Dermis blood vessel endothelial cell (primary cell): ENCODE measurements at regions not wholly inside any gene's neighbourhood (a gene's known extent, or its start where the extent isn't known, plus 50 kb on each side); places are given as distances from the start of the nearest gene placed in this dataset.

ENCODE experiments used
- DNase-seq: peaks from one replicate; pipeline ENCODE4 v3.0.0; 2010

DNA sequence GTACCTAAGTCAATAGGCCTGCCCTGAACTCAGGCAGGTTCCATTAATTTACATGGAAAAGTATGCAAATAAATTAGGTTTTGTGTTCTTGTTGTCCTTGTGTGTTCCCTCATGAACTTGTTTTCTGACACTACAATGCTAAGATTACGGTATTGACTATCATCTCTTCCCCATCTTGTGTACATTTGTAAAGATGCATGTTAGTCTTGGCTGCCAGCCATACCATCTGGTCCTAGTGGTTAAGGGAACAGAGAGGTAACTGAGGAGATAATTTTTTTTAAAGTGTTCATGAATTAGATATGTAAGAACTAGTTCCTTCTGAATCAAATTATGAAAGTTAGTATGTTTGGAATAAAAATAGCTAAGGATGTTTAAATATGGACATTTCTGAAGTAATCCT is 167.6 kb upstream of the ADAMTS5 start:
- DNase-seq = no peak

- DNase-seq = no peak
Measured at GRCh38 chr21:27132266-27132665, 165.4 kb upstream of the ADAMTS5 start.

- no peak for DNase-seq
Measured at GRCh38 chr21:27130154-27130553, 163.3 kb upstream of the ADAMTS5 start.

DNA sequence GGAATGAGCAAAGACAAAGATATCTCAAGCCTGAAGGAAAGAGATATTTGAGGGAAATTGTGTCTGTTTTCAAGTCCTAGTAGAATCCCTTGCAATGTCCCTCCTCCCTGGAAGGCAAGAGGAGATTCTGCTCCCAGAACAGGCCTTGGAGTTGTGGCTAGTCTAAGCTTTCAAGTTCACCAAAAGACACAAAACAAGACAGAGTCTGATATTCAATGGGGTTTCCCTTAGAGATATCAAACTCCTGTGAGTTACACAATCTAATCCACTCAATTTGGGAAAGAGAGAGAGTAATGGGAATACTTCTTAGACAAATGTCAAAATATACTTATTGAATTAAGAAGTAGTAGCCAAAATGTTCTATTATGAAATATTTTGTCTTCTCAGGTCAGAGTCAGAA is 162.8 kb upstream of the ADAMTS5 start:
- DNase-seq = no peak

- DNase-seq = no peak
Measured at GRCh38 chr21:27129215-27129614, 162.3 kb upstream of the ADAMTS5 start.

- DNase-seq = no peak
Measured at GRCh38 chr21:27126140-27126539, 159.3 kb upstream of the ADAMTS5 start.

GRCh38 chr21:27122686-27123085 is 155.8 kb upstream of the ADAMTS5 start:
- DNase-seq = no peak

DNA sequence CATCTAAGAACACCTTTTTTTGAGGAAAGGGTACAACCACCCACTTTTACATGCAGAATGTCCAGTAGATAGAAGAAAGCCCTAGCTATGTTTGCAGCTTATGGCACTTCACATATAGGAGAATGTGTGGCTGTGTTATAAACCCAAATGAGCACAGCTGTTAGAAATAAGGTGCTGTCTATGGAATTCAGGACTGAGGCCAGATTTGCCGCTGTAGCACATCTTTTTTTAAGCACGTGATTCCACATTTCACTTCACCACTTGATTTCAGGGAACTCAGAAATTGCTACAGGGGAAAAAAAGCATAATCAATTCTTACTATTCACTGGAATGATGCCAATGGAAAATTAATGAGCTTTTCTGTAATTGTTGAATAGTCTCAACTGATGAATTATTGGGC is 147.2 kb upstream of the ADAMTS5 start:
- DNase-seq = no peak

DNA sequence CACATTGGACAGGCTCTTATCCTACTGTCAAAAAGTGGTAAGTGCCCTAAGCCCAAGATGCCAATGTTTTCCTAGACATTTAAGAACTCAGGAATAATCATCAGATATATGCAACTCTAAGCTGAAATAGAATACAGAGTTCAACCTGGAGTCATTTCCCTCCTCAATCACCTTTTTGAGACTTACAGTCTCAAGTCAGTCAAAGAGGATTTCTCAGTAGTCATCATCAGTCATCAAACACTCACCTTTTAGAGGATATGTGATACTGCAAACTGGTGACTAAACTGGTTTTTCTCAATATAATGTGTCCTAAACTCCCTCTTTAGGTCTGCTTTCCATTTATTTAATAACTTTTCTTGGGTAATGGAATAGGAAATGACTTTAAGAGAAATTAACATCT is 145.3 kb upstream of the ADAMTS5 start:
- no peak for DNase-seq

GRCh38 chr21:27110956-27111355 is 144.1 kb upstream of the ADAMTS5 start:
- DNase-seq = no peak

DNA sequence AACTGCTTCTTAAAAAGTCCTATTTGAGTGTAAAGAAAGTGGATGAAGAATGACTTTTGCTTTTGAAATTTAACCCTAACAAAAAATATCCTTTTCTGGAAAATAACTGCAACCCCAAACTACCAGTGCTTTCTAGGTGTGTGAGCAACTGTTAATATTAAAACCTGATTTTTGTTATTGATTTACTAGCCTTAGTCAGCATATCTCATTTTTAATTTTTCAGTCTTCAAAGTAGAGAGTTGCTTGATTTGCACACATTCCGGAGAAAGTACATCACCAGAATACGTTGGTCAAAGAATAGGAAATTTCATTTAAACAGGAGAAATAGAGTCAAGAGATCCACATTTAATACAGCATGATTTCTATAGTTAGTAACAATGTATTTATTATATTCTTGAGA is 141.8 kb upstream of the ADAMTS5 start:
- DNase-seq = no peak

DNA sequence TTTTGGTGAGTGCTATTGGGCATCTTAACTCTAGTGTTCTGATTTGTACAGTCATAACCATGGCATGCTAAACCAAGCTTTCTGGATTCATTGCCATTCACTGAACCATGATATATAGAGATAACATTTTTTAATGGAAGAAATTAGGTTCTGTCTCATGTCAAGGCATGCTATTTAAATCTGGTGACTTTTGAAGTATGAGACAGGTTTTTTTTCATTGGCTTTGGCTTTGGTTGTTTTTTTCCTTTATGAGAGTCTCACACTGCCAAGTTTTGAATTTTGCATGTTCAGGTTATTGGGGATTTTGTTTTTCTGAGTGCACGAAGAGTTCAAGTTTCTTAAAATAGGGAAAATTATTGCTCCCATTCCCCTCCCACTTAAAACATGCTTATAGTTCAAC is 141.3 kb upstream of the ADAMTS5 start:
- DNase-seq = no peak

DNA sequence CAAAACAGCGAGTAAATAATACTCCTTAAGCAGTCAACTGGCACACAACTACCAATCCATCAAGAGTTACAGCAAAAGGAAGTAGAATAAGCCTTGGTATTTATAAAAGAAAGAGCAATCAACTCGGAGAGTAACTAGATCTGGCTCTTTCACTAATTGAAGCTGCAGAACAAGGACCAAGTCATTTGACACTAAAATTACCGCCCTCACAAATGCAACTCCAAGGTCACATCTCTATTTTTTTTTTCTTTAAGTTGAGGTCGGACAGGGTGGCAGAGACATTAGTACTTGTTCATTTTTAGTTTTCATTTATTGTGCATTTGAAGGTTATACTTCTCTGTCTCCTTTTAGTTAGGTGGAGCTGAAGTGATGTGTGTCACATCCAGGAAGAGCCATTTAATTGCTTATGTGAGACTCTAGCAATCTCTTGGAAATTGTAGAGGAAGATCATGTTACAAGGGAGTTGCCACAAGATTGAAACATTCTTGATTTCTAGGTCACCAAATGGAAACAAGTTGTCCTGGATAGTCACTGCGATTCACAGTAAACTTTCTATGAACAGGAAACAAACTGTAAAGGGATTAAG is 138.1 kb upstream of the ADAMTS5 start:
- no peak for DNase-seq

GRCh38 chr21:27103768-27104167 is 136.9 kb upstream of the ADAMTS5 start:
- no peak for DNase-seq

DNA sequence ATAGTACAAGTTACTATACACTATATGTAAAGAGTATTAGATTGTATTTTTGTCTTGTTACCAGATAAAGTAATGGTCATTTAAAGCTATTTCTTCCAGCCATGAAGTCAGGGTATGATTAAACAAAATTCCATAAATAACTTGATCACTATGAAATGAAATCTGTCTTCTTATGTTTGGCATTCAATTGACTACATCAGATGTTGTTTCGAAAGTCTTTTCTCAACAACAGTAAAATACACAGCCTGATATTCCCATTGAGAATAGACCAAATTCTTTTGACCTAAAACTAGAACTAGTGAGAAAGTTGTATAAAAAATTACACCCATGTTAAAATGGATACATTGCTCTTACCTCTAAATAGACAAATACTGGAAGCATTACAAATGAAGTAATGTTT is 134.6 kb upstream of the ADAMTS5 start:
- DNase-seq = no peak

DNA sequence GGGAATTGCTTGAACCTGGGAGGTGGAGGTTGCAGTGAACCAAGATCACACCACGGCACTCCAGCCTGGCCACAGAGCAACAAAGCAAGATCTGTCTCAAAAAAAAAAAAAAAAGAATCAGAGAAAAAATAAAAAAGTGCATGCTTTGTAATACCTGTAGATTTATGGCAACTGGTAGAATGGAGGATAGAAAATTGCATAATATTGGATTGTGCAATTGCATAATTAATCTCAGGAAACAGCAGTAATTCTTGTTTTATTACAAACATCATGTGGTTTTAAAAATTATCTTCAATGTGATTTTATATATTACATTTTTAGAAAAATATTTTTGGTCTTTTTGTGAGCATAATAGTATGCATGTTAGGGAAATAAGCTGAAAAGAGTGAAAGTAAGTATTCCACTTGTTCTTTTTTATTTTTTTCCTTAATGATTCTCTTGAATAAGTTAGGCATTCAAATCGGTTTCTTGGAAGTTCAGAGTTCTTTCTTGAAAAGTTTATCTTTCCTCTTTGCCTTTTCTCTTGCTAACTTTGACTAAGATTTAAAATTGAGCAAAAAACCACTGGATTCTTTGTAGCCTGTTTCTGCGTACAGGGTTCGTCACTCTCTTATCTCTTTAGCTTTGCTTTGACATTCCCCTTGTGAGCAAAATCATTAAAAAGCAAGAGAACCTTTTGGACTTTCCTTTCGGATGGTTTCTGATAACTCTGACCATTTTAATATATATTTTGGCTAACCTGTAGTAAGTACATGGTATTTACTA is 127.5 kb upstream of the ADAMTS5 start:
- no peak for DNase-seq

GRCh38 chr21:27086630-27087029 is 119.7 kb upstream of the ADAMTS5 start:
- DNase-seq = no peak

DNA sequence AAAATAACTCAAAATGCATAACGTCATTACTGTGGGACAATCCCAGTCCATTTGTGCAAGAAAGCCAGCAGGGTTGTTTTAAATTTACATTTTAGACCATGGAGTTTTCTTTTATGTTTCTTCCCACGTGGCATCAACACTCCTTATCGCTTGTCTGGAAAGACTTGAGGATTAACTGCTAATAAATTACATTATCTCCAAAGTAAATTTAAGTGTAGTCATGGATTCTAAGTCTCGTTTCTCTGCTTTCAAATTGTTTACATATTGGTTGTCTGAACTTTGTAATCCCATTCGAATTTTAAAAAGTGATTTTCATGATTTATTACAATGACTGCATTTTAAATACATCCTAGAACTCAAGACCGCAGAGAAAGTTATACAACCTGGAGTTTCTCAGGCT is 119.3 kb upstream of the ADAMTS5 start:
- DNase-seq = no peak

- DNase-seq = no peak
Measured at GRCh38 chr21:27085387-27085786, 118.5 kb upstream of the ADAMTS5 start.

GRCh38 chr21:27083144-27083543 is 116.3 kb upstream of the ADAMTS5 start:
- DNase-seq = no peak

- no peak for DNase-seq
Measured at GRCh38 chr21:27082431-27083010, 115.6 kb upstream of the ADAMTS5 start.

GRCh38 chr21:27079636-27080240 is 112.8 kb upstream of the ADAMTS5 start:
- DNase-seq = no peak

DNA sequence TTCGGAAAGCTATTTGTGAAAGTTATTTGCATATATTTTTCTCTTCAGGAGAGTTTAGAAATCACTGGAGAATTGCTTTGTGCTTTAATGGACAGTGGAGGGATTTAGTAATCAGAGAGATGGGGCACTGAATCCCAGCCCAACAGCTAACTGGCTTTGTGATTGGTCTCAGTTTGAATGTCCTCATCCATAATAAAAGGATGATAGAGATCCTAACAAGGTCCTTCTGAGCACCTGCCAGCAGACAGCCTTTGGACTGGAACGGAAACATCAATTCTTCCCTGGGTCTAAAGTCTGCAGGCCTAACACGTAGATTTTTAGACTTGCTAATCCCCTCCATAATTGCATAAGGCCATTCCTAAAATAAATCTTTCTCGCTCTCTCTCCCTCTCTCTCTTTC is 112.0 kb upstream of the ADAMTS5 start:
- no peak for DNase-seq

- DNase-seq = no peak
Measured at GRCh38 chr21:27077501-27077900, 110.6 kb upstream of the ADAMTS5 start.
